ENCODE measurements at regions not wholly inside any gene's neighbourhood (a gene's known extent, or its start where the extent isn't known, plus 50 kb on each side); places are given as distances from the start of the nearest gene placed in this dataset.

DNA sequence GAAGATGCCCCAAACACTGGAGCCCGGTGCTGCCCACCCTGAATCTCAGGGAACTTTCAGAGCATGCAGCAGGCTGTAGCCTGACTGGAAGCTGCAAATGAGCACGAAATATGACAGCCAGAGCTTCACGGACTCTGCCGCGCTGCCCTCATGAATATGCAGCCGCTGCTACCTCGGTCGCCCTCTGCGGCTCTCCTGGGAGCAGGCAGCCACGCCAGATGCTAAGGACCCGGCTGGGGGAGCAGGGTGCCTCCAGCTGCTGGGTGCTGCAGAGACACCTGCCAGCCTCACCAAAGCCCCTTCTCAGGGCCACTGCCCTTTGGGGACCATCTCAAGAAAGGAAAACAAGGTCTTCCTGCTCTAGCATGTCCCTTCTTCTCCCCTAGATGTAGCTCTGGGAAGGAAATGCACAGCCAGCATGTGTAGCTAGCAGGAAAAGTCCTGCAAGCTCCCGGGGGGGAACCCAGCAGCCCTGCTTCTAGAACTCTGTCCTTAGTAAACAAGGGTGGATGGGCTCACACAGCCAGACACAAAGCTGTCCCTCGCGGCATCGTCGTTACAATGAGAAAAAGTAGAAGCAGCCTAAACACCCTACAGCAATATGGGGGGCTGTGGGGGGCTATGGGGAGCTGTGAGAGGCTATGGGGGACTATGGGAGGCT lies 56.8 kb upstream of the OLFM1 start:
- Mint-ChIP-seq H3K9me3 (ENCODE audit: unreplicated experiment) (no peaks in the 10 kb centered on the region), H3K36me3 (ENCODE audit: insufficient read depth, unreplicated experiment) (no peaks in the 10 kb centered on the region), H3K4me1 (ENCODE audit: low read depth, unreplicated experiment) (no peaks in the 10 kb centered on the region), H3K27ac (ENCODE audit: unreplicated experiment) (no peak overlapping the region), H3K27me3 (ENCODE audit: insufficient read depth, unreplicated experiment) (peaks cover 18% of the 10 kb centered on the region), H3K4me3 (ENCODE audit: unreplicated experiment) (no peak overlapping the region)
- no peak for DNase-seq
- no peaks in the 10 kb centered on the region for H3K36me3 ChIP-seq (ENCODE audit: control insufficient read depth, insufficient read depth, low read length)
- no peak for TF ChIP-seq CTCF (IDR thresholded peaks at IDR 0.05; ENCODE audit: insufficient read depth in 1 of 2, low read depth in 1 of 2, low read length in 1 of 2, severe bottlenecking in 1 of 2, unreplicated experiment in 1 of 2)
- H3K4me3 ChIP-seq (ENCODE audit: low read depth, low read length), result no peak overlapping the region
- H3K27me3 ChIP-seq (replicated peaks; ENCODE audit: control insufficient read depth, insufficient read depth, low read length), result no peaks in the 10 kb centered on the region
- no peaks in the 10 kb centered on the region for H3K4me1 ChIP-seq
- CTCF ChIA-PET, result no interaction called here
- intact Hi-C loops (cut with micrococcal nuclease; ENCODE audit: unreplicated experiment), result no loop called here
- no peaks in the 10 kb centered on the region for H3K9me3 ChIP-seq
- POLR2A ChIA-PET, result no interaction called here
- BruUV-seq (replicated peaks), result no TSS peak

- Histone ChIP-seq H3K4me3 (ENCODE audit: low read depth, low read length) (no peak overlapping the region), H3K36me3 (ENCODE audit: control insufficient read depth, insufficient read depth, low read length) (no peaks in the 10 kb centered on the region), H3K9me3 (no peaks in the 10 kb centered on the region), H3K27me3 (replicated peaks; ENCODE audit: control insufficient read depth, insufficient read depth, low read length) (no peaks in the 10 kb centered on the region), H3K4me1 (no peaks in the 10 kb centered on the region)
- Mint-ChIP-seq H3K9me3 (ENCODE audit: unreplicated experiment) (no peaks in the 10 kb centered on the region), H3K27ac (ENCODE audit: unreplicated experiment) (no peak overlapping the region), H3K27me3 (ENCODE audit: insufficient read depth, unreplicated experiment) (peaks cover 21% of the 10 kb centered on the region), H3K4me1 (ENCODE audit: low read depth, unreplicated experiment) (no peaks in the 10 kb centered on the region), H3K4me3 (ENCODE audit: unreplicated experiment) (no peak overlapping the region), H3K36me3 (ENCODE audit: insufficient read depth, unreplicated experiment) (no peaks in the 10 kb centered on the region)
- ChIA-PET POLR2A (no interaction called here), CTCF (no interaction called here)
- intact Hi-C loops (cut with micrococcal nuclease; ENCODE audit: unreplicated experiment), result no loop called here
- no TSS peak for BruUV-seq (replicated peaks)
- DNase-seq, result no peak
- TF ChIP-seq CTCF (IDR thresholded peaks at IDR 0.05; ENCODE audit: insufficient read depth in 1 of 2, low read depth in 1 of 2, low read length in 1 of 2, severe bottlenecking in 1 of 2, unreplicated experiment in 1 of 2), result no peak
Measured at GRCh38 chr9:135032041-135032835, 55.2 kb upstream of the OLFM1 start.

- H3K9me3 ChIP-seq, result no peaks in the 10 kb centered on the region
- no peak overlapping the region for H3K4me3 ChIP-seq (ENCODE audit: low read depth, low read length)
- intact Hi-C loops (cut with micrococcal nuclease; ENCODE audit: unreplicated experiment), result no loop called here
- no peak overlapping the region for H3K27ac Mint-ChIP-seq (ENCODE audit: unreplicated experiment)
- CTCF ChIA-PET, result no interaction called here
- BruUV-seq (replicated peaks), result no TSS peak
- H3K36me3 ChIP-seq (ENCODE audit: control insufficient read depth, insufficient read depth, low read length), result no peaks in the 10 kb centered on the region
- peaks cover 21% of the 10 kb centered on the region for H3K27me3 Mint-ChIP-seq (ENCODE audit: insufficient read depth, unreplicated experiment)
- H3K4me1 Mint-ChIP-seq (ENCODE audit: low read depth, unreplicated experiment), result no peaks in the 10 kb centered on the region
- no peak overlapping the region for H3K4me3 Mint-ChIP-seq (ENCODE audit: unreplicated experiment)
- H3K27me3 ChIP-seq (replicated peaks; ENCODE audit: control insufficient read depth, insufficient read depth, low read length), result no peaks in the 10 kb centered on the region
- no peaks in the 10 kb centered on the region for H3K9me3 Mint-ChIP-seq (ENCODE audit: unreplicated experiment)
- TF ChIP-seq CTCF (IDR thresholded peaks at IDR 0.05; ENCODE audit: insufficient read depth in 1 of 2, low read depth in 1 of 2, low read length in 1 of 2, severe bottlenecking in 1 of 2, unreplicated experiment in 1 of 2), result no peak
- no peaks in the 10 kb centered on the region for H3K36me3 Mint-ChIP-seq (ENCODE audit: insufficient read depth, unreplicated experiment)
- DNase-seq, result no peak
- POLR2A ChIA-PET, result no interaction called here
- no peaks in the 10 kb centered on the region for H3K4me1 ChIP-seq
Measured at GRCh38 chr9:135032868-135033460, 54.5 kb upstream of the OLFM1 start.
